CD4-positive, alpha-beta memory T cell (primary cell): ENCODE measurements at regions not wholly inside any gene's neighbourhood (a gene's known extent, or its start where the extent isn't known, plus 50 kb on each side); places are given as distances from the start of the nearest gene placed in this dataset.

ENCODE experiments used
- CTCF ChIA-PET: fragments of 350-600 bp; sonication (Branson Sonifier 250); formaldehyde crosslinking; loops from one replicate; lab custom pipeline; 2021; ENCODE audit warnings: inconsistent platforms; ENCODE audit not compliant: partially characterized antibody; lab: Charles Lee
- POLR2A ChIA-PET: fragments of 350-600 bp; sonication (Branson Sonifier 250); formaldehyde crosslinking; loops from one replicate; lab custom pipeline; 2021; ENCODE audit not compliant: partially characterized antibody; lab: Charles Lee
- DNase-seq, 5 donors: peaks; one replicate each; pipeline versions ENCODE4 v3.0.0 to v3.0.0-alpha.2; 2020 to 2022; ENCODE audit warnings: mixed read lengths in 1 of 5
- H3K27ac ChIP-seq: one replicate; pipeline ENCODE4 v1.7.0; 2013; ENCODE audit warnings: low read depth, low read length
- H3K27me3 ChIP-seq: 2 replicates; pipeline ENCODE4 v1.7.0; 2013; ENCODE audit warnings: mild to moderate bottlenecking, low read length, moderate library complexity; ENCODE audit not compliant: insufficient read depth
- H3K36me3 ChIP-seq: 2 replicates; pipeline ENCODE4 v1.7.0; 2013; ENCODE audit warnings: mild to moderate bottlenecking, low read length, moderate library complexity; ENCODE audit not compliant: insufficient read depth
- H3K4me1 ChIP-seq: 2 replicates; pipeline ENCODE4 v1.7.0; 2013; ENCODE audit warnings: mild to moderate bottlenecking, low read length, moderate library complexity; ENCODE audit not compliant: insufficient read depth
- H3K4me3 ChIP-seq, 2 donors: one replicate each; pipeline ENCODE4 v1.7.0; 2013; ENCODE audit warnings: low read length in 2 of 2, mild to moderate bottlenecking in 1 of 2
- H3K9me3 ChIP-seq, 2 donors: one replicate each; pipeline ENCODE4 v1.7.0; 2013; ENCODE audit warnings: low read length in 2 of 2, control low read depth in 1 of 2; ENCODE audit not compliant: control insufficient read depth in 1 of 2
- H3K27ac Mint-ChIP-seq, 7 donors: one replicate each; pipeline ENCODE4 v1.8.0; 2020 to 2021; ENCODE audit warnings: mixed read lengths in 7 of 7, mild to moderate bottlenecking in 6 of 7, inconsistent platforms in 3 of 7, moderate library complexity in 3 of 7
- H3K27me3 Mint-ChIP-seq, 2 donors: one replicate each; pipeline ENCODE4 v1.8.0; 2020 to 2021; ENCODE audit warnings: mixed read lengths in 2 of 2
- H3K36me3 Mint-ChIP-seq, 2 donors: one replicate each; pipeline ENCODE4 v1.8.0; 2020 to 2021; ENCODE audit warnings: mixed read lengths in 2 of 2, inconsistent platforms in 1 of 2, mild to moderate bottlenecking in 1 of 2
- H3K4me1 Mint-ChIP-seq, 4 donors: one replicate each; pipeline ENCODE4 v1.8.0; 2020 to 2021; ENCODE audit warnings: mixed read lengths in 4 of 4, mild to moderate bottlenecking in 1 of 4
- H3K4me3 Mint-ChIP-seq, 8 donors: one replicate each; pipeline ENCODE4 v1.8.0; 2020 to 2021; ENCODE audit warnings: mixed read lengths in 8 of 8, mild to moderate bottlenecking in 7 of 8, moderate library complexity in 6 of 8, inconsistent platforms in 3 of 8
- H3K9me3 Mint-ChIP-seq, 8 donors: one replicate each; pipeline ENCODE4 v1.8.0; 2020 to 2021; ENCODE audit warnings: mixed read lengths in 8 of 8, mild to moderate bottlenecking in 5 of 8, inconsistent platforms in 3 of 8, moderate library complexity in 1 of 8
- intact Hi-C: fragments of 100-400 bp; cut with micrococcal nuclease; formaldehyde crosslinking; loops from one replicate; pipeline ENCODE4 v1.15.1; 2023

DNA sequence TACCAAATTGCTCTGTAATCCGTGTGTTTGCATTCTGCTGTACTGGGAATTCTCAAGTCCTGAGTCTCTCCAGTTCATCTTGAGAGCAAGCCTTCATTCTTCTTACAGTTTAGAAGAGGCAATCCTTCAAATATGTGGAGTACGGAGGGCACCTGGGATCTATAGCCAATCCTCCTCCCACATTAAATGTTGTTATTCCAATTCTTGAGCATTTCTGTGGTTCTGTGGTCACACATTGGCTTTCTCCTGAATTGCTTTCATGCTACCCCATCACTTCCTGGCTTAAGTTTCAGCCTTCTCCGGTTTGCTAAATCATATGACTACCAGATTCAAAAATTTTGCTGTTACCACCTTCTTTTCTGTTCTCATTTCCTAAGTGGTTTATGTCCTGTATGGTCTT is 611.1 kb downstream of the PCDH19 start:
- Histone ChIP-seq H3K9me3 (no peaks in the 10 kb centered on the region), H3K27me3 (no peaks in the 10 kb centered on the region), H3K36me3 (no peaks in the 10 kb centered on the region), H3K4me1 (no peaks in the 10 kb centered on the region), H3K4me3 (no peak overlapping the region), H3K27ac (no peak overlapping the region)
- Mint-ChIP-seq H3K4me3 (no peak overlapping the region), H3K36me3 (no peaks in the 10 kb centered on the region), H3K27ac (no peak overlapping the region), H3K4me1 (no peaks in the 10 kb centered on the region), H3K9me3 (peaks cover 0 to 6% (median under 1%) of the 10 kb centered on the region in 8 donors), H3K27me3 (no peaks in the 10 kb centered on the region)
- CTCF ChIA-PET: no interaction called here
- intact Hi-C loops: no loop called here
- no peak for DNase-seq
- POLR2A ChIA-PET: no interaction called here

DNA sequence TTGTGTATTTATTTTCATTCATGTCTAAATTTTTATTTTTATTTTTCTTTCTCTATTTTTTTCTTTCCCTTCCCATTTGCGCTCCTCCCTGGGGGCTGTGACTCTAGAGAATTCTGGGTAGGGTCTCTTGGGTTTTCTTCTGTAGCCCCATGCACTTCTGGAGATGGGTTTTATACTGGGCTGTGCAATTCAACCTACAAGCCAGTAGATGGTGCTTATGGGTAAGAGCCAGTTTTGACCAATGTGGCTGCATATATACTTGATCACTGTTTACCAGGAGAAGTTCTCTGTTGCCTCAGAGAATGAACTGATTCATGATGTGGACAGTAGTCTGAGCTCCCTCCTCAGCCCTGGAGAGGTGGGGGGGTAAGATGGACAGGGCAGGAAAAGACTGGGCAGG is 614.6 kb downstream of the PCDH19 start:
- ChIA-PET CTCF (no interaction called here), POLR2A (no interaction called here)
- Mint-ChIP-seq H3K36me3 (no peaks in the 10 kb centered on the region), H3K27me3 (no peaks in the 10 kb centered on the region), H3K4me1 (no peaks in the 10 kb centered on the region), H3K27ac (no peak overlapping the region), H3K9me3 (peaks cover 0 to 7% (median 0%) of the 10 kb centered on the region in 8 donors), H3K4me3 (no peak overlapping the region)
- Histone ChIP-seq H3K4me1 (no peaks in the 10 kb centered on the region), H3K27ac (no peak overlapping the region), H3K9me3 (no peaks in the 10 kb centered on the region), H3K4me3 (no peak overlapping the region), H3K27me3 (no peaks in the 10 kb centered on the region), H3K36me3 (no peaks in the 10 kb centered on the region)
- DNase-seq: no peak
- intact Hi-C loops: no loop called here

DNA sequence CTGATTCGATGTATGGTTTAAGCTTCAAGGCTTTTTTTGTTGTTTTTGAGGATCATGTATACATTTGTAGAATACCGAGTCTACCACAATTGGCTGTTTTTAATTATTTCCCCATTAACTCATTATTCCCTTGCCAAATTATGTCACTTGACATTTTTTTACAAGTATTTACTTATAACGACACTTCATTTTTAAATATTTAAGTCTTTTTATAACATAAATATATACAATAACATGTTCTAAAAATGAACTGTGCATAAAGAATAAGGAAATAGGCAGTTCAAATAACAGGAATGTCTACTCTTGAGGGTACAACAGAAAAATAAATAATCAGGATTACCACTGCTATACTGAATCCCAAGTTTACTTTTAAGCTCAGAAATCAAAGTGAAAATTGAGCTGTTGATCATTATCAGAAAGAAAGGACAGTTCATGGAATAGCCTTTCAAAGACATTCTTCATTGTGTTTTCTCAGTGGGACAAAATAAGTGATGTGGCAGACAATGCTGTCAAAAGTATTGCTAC is 627.5 kb downstream of the PCDH19 start:
- Histone ChIP-seq H3K27ac (no peak overlapping the region), H3K4me1 (no peaks in the 10 kb centered on the region), H3K4me3 (no peak overlapping the region), H3K36me3 (no peaks in the 10 kb centered on the region), H3K9me3 (no peaks in the 10 kb centered on the region), H3K27me3 (no peaks in the 10 kb centered on the region)
- H3K4me1 Mint-ChIP-seq: no peaks in the 10 kb centered on the region
- DNase-seq: no peak
- peaks cover 0 to 5% (median 0%) of the 10 kb centered on the region in 8 donors for H3K9me3 Mint-ChIP-seq
- ChIA-PET CTCF (no interaction called here), POLR2A (no interaction called here)
- H3K27ac Mint-ChIP-seq: no peak overlapping the region
- H3K4me3 Mint-ChIP-seq: no peak overlapping the region
- intact Hi-C loops: no loop called here
- H3K27me3 Mint-ChIP-seq: no peaks in the 10 kb centered on the region
- H3K36me3 Mint-ChIP-seq: no peaks in the 10 kb centered on the region

GRCh38 chrX:99777912-99778311 is 632.2 kb downstream of the PCDH19 start:
- no peak overlapping the region for H3K27ac Mint-ChIP-seq
- CTCF ChIA-PET: no interaction called here
- no peaks in the 10 kb centered on the region for H3K36me3 Mint-ChIP-seq

GRCh38 chrX:99761731-99762130 is 648.3 kb downstream of the PCDH19 start:
- H3K4me3 ChIP-seq: no peak overlapping the region
- Mint-ChIP-seq H3K4me3 (no peak overlapping the region), H3K36me3 (no peaks in the 10 kb centered on the region), H3K4me1 (no peaks in the 10 kb centered on the region), H3K9me3 (peaks cover 0 to 20% (median 15%) of the 10 kb centered on the region in 8 donors), H3K27ac (no peak overlapping the region), H3K27me3 (no peaks in the 10 kb centered on the region)
- no peaks in the 10 kb centered on the region for H3K36me3 ChIP-seq
- intact Hi-C loops: no loop called here
- H3K27me3 ChIP-seq: no peaks in the 10 kb centered on the region
- H3K27ac ChIP-seq: no peak overlapping the region
- ChIA-PET POLR2A (no interaction called here), CTCF (no interaction called here)
- H3K9me3 ChIP-seq: no peaks in the 10 kb centered on the region
- DNase-seq: no peak
- H3K4me1 ChIP-seq: no peaks in the 10 kb centered on the region

More at GRCh38 chrX:99777912-99778311, 632.2 kb downstream of the PCDH19 start:
- Mint-ChIP-seq H3K27me3 (no peaks in the 10 kb centered on the region), H3K4me3 (no peak overlapping the region), H3K4me1 (no peaks in the 10 kb centered on the region), H3K9me3 (peaks cover 0 to 3% (median 0%) of the 10 kb centered on the region in 8 donors)
- H3K36me3 ChIP-seq: no peaks in the 10 kb centered on the region
- H3K9me3 ChIP-seq: no peaks in the 10 kb centered on the region
- peak in 1 of 5 donors; percentile 20 for DNase-seq
- intact Hi-C loops: no loop called here
- no peaks in the 10 kb centered on the region for H3K4me1 ChIP-seq
- no peak overlapping the region for H3K4me3 ChIP-seq
- no peak overlapping the region for H3K27ac ChIP-seq
- no peaks in the 10 kb centered on the region for H3K27me3 ChIP-seq
- POLR2A ChIA-PET: no interaction called here

GRCh38 chrX:99752776-99753175 is 657.3 kb downstream of the PCDH19 start:
- Mint-ChIP-seq H3K27me3 (no peaks in the 10 kb centered on the region), H3K9me3 (peaks cover 0 to 5% (median 0%) of the 10 kb centered on the region in 8 donors), H3K27ac (no peak overlapping the region), H3K4me1 (no peaks in the 10 kb centered on the region), H3K4me3 (no peak overlapping the region), H3K36me3 (no peaks in the 10 kb centered on the region)
- H3K9me3 ChIP-seq: no peaks in the 10 kb centered on the region
- H3K4me3 ChIP-seq: no peak overlapping the region
- no peaks in the 10 kb centered on the region for H3K4me1 ChIP-seq
- ChIA-PET POLR2A (no interaction called here), CTCF (no interaction called here)
- H3K27me3 ChIP-seq: no peaks in the 10 kb centered on the region
- intact Hi-C loops: no loop called here
- no peak for DNase-seq
- no peak overlapping the region for H3K27ac ChIP-seq
- H3K36me3 ChIP-seq: no peaks in the 10 kb centered on the region

DNA sequence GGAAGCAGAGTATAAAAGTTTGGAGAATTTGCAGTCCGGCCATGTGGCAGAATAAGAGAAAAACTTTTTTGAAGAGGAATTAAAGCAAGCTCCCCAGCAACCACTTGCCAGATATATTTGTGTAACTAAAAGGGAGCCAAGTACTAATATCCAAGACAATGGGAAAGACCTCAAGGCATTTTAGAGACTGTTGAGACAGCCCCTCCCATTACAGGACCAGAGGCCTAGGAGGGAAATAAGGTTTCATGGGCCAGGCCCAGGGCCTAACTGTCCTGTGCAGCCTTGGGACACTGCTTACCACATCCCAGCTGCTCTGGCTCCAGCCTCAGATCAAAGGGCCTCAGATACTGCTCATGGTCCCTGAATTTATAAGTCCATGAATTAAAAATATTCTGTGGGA is 659.4 kb downstream of the PCDH19 start:
- DNase-seq: no peak
- Mint-ChIP-seq H3K4me3 (no peak overlapping the region), H3K27me3 (no peaks in the 10 kb centered on the region), H3K36me3 (no peaks in the 10 kb centered on the region), H3K9me3 (peaks cover 0 to 2% (median 0%) of the 10 kb centered on the region in 8 donors), H3K4me1 (no peaks in the 10 kb centered on the region), H3K27ac (no peak overlapping the region)
- Histone ChIP-seq H3K4me3 (no peak overlapping the region), H3K9me3 (no peaks in the 10 kb centered on the region), H3K36me3 (no peaks in the 10 kb centered on the region), H3K27me3 (no peaks in the 10 kb centered on the region), H3K27ac (no peak overlapping the region), H3K4me1 (no peaks in the 10 kb centered on the region)
- intact Hi-C loops: no loop called here
- POLR2A ChIA-PET: no interaction called here
- CTCF ChIA-PET: no interaction called here

- Mint-ChIP-seq H3K27ac (no peak overlapping the region), H3K4me3 (no peak overlapping the region), H3K4me1 (no peaks in the 10 kb centered on the region), H3K27me3 (no peaks in the 10 kb centered on the region), H3K36me3 (no peaks in the 10 kb centered on the region), H3K9me3 (peaks cover 0 to 2% (median 0%) of the 10 kb centered on the region in 8 donors)
- ChIA-PET POLR2A (no interaction called here), CTCF (no interaction called here)
- no peak for DNase-seq
- Histone ChIP-seq H3K9me3 (no peaks in the 10 kb centered on the region), H3K4me3 (no peak overlapping the region), H3K36me3 (no peaks in the 10 kb centered on the region), H3K27me3 (no peaks in the 10 kb centered on the region), H3K4me1 (no peaks in the 10 kb centered on the region), H3K27ac (no peak overlapping the region)
- intact Hi-C loops: no loop called here
These were observed 688.0 kb downstream of the PCDH19 start for GRCh38 chrX:99722094-99722493.
